HG02885 (cell line): ENCODE measurements at regions not wholly inside any gene's neighbourhood (a gene's known extent, or its start where the extent isn't known, plus 50 kb on each side); places are given as distances from the start of the nearest gene placed in this dataset.
"Not testable (repeated sequence)": the region's sequence is repeated elsewhere in the genome, so short reads cannot be mapped to it uniquely, and the experiment has no call there.

Experiments
- ATAC-seq: cut with Tn5 transposase; IDR thresholded peaks from one replicate; pipeline ENCODE4 v1.9.1; 2021; ENCODE audit warnings: mild to moderate bottlenecking; ENCODE audit not compliant: unreplicated experiment, poor library complexity

DNA sequence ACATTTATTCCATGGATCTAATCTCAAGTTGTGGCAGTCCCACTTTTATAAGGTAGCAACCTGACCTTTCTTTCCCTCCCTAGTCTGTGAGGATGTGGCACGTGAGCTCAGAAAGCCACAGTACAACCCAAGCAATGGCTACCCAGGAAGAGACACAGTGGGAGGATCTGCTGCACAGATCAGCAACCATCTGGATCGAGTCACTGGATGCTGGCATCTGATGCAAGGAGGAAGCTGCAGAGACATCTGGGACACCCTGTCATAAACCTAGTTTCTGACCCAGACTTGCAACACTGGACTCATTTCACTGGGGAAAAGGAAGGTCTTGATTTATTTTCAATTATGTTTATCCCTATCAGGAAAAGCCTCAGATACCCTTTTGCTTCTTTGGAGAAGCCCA lies 327.1 kb downstream of the PAPSS1 start:
- ATAC-seq: no peak

DNA sequence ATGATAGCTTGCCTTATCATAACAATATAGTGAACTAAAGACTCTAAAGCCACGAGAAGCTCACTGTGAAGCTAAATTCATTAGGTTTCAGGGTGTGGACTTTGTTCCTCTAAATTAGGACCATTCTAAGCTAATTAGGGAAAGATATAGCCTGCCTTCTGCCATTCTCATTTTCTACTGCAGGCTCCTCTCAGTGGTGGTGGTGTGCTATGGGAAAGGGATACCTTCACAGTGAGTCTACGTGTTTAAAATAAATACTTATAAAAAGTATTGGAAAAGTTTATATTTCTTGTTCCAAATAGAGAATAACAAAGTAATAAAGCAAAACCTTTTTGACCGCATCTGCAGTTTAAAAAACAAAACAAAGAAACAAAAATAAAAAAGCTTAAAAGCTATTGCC lies 327.7 kb downstream of the PAPSS1 start:
- no peak for ATAC-seq

DNA sequence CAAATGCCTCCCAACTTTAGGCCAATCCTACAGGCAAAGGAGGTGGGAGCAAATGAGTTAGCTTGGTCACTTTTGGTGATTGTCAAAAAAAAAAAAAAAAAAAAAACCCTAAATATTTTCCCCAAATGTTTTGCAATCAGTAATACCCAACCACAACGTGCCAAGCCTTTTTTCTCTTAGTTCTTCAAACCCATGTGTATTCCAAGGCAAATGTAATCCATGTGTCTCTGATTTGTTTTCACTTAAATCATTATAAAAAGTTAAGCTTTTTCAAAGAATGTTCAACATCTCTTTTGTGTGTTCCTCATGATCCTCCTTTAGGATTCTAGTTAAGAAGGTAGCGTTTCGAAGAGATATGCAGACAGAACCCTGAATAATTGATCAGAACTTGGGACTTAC lies 328.4 kb downstream of the PAPSS1 start:
- no peak for ATAC-seq

DNA sequence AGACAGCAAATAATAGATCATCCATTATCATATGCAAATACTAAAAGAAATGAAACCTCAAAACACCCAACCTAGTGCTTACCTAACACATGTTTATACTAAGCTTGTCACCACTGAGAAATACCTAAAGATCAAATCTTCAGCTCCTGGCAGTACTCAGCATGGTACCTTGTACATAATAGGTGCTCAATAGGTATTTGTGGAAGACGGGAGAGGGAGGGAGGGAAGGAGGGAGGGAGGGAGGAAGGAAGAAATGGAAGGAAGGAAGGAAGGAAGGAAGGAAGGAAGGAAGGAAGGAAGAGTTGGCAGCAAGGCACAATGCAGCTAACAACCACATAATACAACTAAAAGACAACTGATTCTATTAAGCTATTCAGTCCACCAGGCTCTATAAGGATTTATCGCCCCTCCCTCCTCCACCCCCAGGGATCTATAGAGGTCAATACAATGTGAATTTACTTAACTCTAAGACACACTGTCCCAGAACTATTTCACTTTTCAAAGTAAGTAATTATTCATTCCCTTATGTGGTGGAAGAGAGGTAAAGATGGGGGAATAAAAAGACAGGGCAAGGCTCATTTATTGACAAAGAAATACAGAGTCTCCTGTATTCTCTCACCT lies 328.9 kb downstream of the PAPSS1 start:
- no peak for ATAC-seq

DNA sequence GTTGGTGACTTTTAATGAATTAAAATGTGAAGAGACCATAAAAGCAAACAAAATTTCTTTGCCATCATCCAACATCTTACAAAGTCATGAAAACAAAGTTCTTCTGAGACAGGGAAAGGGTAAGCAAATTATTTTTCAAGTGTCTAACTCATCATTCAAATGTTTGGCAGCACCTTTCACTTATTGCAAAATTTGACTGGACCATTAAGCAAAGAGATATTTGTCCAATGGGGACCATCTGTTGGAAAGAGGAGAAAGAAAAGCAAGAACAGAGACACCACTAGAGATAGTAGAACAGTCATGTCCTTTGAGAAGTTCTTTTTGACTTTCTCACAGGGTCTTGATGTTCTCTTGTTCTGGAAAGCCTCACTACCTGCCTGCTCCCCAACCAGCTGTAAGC lies 330.1 kb downstream of the PAPSS1 start:
- ATAC-seq: no peak

DNA sequence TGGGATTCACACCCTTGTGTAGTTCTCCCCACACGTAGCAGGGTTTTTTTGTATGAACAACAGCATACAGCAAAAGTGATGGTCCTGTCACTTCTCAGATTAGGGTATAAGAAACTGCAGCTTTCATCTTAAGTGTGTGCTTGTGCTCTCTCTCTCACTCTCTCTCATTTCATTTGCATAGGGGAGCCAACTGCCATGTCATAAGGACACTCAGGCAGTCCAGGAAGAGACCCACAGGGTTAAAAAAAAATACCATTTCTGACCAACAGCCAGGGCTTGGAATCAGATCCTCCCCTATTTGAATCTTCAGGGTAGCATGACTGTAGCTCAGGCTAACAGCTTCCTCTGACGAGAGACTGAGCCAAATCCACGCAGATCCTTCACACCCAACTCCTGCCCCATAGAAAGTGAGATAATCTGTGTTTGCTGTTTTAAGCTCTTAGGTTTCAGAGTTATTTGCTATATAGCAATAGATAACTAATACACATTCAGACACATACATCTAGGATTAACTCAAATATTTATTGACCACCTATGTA lies 331.2 kb downstream of the PAPSS1 start:
- peak; percentile 86 for ATAC-seq

DNA sequence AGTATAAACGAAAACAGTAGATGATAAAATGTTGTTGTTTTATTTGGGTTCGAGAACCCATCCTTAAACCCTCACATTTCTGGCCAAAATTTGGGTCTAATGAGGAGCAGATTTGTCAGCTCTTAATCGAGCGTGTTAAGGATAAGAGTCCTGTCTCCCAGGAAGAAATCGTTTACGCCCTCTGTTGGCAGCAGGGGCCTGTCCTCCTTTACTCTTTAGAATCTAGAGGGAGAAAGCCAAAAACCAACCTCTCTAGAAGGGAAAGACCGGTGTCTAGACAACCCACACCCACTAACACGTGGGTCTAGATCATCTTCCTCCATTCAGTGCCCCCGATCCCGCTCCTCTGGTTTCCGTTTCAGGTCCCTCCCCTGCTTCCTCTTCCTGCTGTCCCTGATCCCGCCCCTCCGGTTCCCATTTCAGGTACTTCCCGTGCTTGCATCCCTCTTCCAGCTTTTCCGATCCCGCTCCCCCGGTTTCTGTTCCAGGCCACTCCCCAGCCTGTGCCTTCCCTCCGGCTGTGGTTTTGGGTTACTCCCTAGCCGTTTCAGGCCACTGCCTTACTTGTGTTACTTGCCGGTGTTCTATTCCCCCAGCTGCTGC lies 339.1 kb downstream of the PAPSS1 start:
- ATAC-seq: no peak

DNA sequence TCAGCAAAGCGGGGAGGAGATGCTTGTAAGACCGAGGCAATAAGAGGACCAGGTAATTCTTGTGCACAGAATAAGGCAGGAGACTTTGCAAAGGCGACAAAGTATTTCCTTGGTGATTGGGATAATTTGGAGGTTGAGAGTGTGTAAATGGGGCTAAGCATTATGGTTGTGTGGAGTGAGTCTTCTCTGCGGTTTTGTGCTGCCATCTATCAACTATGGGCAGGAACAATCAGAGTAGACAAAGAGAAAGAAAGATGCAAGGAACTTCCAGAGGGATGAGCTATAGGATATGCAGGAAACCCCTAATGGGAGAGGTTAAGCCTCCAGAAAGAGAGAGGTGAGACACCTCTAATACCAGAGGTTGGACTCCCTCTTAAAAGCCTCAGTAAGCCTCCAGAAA lies 339.8 kb downstream of the PAPSS1 start:
- no peak for ATAC-seq

DNA sequence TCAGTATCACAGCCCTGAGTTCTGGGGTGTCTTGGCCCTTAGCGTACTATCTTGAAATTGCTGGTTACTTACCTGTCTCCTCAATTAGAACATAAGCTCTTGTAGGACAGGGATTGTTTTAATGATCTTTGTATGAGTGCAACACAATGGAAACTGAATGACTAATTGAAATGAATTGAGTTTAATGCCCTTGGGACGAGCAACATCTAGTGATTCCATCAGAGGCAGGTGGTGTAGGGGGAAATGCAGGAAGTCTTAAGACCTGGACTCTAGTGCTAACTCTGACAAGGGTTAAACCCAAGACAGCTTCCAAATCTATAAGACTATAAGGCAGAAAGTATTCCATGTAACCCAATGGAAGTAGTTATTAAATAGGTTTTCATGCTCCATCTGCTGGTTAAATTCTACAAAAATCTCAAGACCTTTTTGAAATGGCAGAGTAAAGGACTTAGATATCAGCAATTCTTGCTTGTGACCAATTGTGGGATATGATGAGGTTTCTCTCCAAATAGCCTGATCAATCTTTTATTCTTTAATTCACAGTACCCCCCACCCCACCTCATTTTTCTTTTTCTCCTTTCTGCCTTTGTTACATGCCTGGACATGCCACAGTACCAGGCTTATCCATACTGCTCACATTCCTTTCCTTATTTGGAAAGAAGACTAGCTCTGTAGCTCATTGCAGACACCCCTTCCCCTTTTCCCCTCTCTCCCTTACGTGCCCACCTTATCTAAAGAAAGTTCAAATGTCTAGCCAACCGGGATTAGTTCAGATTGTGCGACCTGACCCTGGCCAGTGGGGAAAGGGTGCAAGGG lies 340.8 kb downstream of the PAPSS1 start:
- no peak for ATAC-seq

DNA sequence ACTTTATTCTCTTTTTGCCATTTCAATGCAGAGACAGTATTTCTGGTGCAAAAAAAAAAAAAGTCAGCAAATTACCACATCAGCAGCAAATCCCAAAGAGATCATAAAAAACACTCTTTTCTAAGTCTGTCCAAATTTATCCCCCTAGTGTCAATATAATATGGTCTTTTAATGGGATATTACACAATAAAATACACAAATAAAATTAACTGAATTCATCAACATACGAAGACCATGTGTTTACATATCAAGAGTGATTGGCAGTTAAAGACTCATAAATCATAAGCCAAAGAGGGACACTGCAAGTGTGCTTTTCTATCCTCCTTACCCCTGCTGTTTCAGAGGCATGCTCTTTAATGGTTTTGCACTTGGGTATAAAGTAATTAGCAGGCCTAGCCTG lies 340.2 kb upstream of the DKK2 start:
- ATAC-seq: no peak

DNA sequence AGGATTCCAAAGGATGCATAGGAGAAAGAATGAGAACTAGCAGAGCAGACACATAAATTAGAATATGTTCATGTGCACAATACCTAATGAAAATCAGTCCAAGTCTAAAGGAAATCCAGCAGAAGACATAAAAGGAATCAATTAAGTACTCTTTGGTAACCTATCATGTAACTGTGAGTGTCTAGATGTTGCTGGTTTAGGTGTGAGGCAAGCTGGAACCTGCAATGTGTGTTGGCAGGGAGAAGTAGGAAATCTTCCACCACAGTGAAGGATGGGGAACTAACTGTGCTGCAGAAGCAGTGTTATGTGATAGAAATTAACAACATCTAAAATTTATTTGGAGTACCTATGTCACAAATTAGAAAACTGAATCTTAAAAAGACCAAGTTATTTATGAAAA lies 330.8 kb upstream of the DKK2 start:
- ATAC-seq: no peak

DNA sequence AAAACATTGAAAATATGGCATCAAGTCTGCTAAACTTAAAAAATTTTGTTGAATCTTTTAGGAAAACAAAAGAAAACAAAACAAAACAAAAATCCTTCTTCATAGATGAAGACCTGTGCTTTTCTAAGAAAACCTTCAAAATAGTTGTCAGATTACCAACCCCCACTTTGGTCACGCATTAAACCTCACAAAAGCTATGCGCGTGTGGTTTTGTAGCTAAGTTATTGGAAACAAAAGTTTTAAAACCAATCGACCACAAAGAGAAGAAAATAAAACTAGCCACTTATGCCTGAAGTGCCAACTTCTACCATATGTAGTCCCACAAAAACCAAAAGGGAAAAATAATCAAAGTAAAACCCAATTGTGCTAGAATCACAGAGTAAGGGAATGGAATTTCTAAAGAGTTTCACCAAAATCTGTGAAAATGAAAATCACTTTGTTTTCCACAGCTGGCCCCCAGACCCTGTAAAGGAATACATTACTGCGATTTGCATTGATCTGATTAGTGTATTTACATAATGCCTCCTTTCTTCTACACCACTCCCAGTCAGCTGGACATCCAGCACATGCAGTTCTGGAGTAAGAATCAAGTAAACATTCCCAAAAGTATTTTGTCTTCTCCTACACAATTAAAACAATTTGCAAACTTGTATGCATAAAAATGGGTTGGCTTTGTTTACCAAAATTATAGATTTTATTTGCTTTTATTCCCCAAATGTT lies 330.1 kb upstream of the DKK2 start:
- ATAC-seq: no peak

DNA sequence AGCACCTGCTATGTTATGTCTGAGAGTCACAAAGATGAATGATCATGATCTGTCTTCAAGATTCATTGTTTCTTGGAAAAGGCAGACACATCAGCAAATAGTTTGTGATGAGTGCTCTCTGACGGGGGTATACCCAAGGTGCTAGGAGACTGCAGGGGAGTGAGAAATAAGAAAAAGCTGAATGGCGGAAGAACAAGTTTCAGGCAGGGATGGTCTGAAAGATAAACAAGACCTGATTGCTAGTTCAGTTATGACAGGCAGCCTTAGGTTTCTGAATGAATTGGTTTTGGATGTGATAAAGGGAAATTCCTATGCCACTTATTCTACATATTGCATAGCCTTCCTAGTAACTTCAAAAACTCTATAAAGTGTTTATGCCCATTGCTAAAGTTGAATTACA lies 327.0 kb upstream of the DKK2 start:
- ATAC-seq: peak; percentile 53

DNA sequence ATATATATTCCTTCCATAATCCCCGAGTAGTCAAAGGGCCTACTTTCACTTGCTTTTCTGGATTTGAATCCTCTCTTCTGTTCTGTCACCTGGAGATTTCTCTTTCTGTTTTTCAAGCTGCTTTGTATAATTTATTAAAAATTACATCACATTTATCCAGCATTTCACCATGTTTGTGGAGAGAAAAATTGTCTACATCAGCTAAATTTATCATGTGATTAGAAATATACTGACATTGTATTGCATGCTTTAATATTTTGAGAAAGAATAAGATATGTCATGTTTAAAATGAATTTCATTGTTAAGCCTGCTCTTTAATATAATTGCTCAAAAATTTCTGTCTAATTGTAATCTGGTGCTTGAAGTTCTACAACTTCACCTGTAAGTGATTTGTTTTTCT lies 323.1 kb upstream of the DKK2 start:
- no peak for ATAC-seq

DNA sequence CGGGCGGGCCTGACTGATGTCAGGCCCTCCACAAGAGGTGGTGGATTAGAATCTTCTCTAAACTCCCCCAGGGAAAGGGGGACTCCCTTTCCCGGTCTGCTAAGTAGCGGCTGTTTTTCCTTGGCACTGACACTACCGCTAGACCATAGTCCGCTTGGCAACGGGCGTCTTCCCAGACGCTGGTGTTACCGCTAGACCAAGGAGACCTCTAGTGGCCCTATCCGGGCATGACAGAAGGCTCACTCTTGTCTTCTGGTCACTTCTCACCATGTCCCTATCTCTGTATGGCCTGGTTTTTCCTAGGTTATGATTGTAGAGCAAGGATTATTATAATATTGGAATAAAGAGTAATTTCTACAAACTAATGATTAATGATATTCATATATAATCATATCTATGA lies 318.2 kb upstream of the DKK2 start:
- not testable (repeated sequence) for ATAC-seq

DNA sequence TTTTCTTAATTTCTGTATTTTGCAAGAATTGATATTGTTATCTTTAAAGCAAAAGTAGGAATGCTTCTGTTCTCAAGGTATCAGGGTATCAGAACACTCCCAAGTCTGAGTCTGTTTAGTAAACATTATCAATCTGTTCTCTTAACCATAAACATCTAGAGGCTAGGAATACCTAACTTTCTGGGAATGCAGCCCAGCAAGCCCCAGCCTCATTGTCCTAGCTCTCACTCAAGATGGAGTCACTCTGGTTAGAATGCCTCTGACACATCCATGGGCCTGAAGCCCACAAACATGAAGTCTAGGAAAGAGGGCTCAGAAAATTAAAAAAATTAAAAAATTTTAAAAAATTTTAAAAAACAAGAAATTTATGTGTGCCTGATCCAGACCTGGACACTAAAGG lies 315.1 kb upstream of the DKK2 start:
- ATAC-seq: no peak

DNA sequence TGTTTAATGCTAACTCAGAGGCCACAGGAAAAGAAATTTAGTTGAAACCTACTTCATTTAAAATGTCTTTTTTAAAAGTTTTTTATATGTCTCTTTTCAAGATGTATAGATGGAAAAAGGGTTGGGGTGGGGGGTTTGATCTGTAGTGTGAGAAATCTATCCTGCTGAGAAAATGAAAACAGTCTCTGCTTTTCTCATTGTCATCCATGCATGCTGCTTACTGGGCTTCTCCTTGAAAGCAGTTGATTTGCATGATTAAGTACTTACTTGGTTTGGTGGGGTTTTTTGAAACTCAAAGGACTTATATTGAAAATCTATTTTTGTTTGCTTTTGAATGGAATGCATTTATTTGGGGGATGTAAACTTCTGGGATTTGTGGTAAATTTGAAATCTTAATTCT lies 313.6 kb upstream of the DKK2 start:
- no peak for ATAC-seq

DNA sequence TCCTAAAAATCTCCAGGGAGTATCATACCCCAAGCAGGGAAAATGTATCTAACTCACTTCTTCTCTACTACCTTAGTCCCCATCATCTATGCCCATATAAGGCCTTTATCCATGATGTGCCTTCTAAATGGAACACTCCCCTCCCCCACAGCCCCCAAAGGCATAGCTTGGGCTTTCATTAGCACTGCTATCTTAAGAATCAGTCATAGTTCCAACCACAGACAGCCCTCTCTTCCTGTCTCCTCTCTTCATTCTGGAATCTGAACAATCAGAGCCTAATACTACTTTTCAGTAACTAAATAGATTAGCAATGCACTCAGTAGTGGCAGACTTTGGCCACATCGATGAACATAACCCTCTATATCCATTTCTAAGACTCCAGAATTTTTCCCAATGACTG lies 313.2 kb upstream of the DKK2 start:
- no peak for ATAC-seq

DNA sequence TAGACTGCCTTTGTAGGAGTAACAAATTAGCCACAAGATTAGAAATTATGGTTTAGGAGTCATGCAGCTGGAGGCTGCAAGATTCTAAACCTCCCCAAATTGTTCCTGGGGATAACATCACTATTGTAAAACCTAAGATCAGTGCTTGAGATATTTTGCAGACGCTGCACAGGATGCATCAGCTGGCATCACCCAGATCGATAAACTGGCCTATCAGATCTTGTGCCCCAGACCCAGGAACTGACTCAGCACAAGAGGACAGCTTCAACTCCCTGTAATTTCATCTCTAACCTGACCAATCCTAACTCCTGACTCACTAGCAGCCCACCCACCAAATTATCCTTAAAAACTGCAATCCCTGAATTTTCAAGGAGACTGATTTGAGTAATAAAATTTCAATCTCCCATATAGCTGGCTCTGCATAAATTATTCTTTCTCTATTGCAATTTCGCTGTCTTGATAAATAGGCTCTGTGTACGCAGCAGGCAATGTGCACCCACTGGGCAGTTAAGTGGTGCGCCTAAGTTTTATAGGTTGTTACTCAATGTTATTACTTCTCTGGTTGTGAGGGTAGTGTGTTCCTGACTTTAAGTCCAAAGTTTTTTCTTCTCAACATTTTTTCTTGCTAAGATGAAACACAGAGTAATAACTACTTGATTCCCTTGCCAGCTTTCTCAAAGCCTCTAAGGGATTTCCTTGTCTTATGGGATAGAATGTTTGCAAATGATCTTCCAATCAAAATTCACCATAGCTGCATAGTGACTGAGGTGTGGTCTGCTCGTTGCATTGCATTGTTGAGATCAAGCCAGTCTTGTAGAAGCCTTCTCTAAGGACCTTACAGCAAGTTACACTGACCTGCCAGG lies 312.3 kb upstream of the DKK2 start:
- ATAC-seq: no peak

DNA sequence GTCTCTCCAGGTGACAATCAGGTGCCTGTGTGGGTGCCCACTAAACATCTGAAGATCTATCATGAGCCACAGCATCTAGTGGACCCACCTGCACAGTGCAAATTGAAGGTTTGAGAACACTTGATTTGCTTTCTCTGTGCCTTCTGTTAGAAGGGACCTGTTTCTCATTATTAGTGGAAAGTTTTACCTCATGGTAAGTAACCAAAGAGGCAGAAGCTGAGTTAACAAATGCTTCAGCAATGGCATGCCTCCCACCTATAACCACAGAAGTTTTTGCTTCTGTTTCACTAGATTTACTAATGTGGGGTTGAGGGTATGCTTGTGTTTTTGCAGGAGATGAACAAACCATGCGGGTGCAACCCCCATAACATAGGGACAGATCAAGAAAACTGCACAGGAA lies 297.4 kb upstream of the DKK2 start:
- ATAC-seq: peak; percentile 74
